Astrocyte of the spinal cord (primary cell): ENCODE measurements at regions not wholly inside any gene's neighbourhood (a gene's known extent, or its start where the extent isn't known, plus 50 kb on each side); places are given as distances from the start of the nearest gene placed in this dataset.
A peak's percentile ranks its signal among the peaks of the same experiment; 100 is the strongest.

Experiments used
- DNase-seq: peaks from one replicate; pipeline ENCODE4 v3.0.0; 2011; ENCODE audit warnings: low read depth, low spot score
- H3K4me3 ChIP-seq: 2 replicates; pipeline ENCODE4 v1.5.1; 2011; ENCODE audit warnings: low read depth, mild to moderate bottlenecking, low read length, moderate library complexity
- in situ Hi-C: cut with HindIII; loops from 2 replicates; pipeline ENCODE4 v1.10.0; 2017; ENCODE audit warnings: low sequenced_read_pairs
- TF ChIP-seq, protein P1 (sequence below): IDR thresholded peaks from 2 replicates; pipeline ENCODE4 v1.5.1; 2012; ENCODE audit warnings: low read depth, mild to moderate bottlenecking, low read length, inconsistent platforms

DNA sequence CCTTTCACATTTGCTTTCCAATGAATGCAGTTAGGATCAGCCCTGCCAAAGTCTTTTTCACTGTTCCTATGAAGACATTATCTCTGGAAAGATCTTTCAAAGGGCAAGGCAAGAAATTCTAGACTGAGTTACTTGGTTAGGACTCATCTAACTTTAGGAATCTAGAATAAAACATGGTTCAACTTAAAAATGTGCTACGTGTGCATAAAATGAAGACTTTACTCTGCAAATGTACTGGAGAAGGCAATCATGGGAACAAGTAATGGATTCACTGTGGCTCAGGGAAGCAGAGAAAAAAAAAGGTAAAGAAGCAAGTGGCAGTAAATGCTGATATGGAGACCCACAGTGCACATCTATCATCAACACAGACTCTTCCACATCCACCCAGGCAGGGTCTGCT, 297.4 kb downstream of the HNRNPD start:
- in situ Hi-C loops: no loop called here
- TF ChIP-seq, protein P1, sequence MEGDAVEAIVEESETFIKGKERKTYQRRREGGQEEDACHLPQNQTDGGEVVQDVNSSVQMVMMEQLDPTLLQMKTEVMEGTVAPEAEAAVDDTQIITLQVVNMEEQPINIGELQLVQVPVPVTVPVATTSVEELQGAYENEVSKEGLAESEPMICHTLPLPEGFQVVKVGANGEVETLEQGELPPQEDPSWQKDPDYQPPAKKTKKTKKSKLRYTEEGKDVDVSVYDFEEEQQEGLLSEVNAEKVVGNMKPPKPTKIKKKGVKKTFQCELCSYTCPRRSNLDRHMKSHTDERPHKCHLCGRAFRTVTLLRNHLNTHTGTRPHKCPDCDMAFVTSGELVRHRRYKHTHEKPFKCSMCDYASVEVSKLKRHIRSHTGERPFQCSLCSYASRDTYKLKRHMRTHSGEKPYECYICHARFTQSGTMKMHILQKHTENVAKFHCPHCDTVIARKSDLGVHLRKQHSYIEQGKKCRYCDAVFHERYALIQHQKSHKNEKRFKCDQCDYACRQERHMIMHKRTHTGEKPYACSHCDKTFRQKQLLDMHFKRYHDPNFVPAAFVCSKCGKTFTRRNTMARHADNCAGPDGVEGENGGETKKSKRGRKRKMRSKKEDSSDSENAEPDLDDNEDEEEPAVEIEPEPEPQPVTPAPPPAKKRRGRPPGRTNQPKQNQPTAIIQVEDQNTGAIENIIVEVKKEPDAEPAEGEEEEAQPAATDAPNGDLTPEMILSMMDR: no peak
- no peak overlapping the region for H3K4me3 ChIP-seq
- no peak for DNase-seq

DNA sequence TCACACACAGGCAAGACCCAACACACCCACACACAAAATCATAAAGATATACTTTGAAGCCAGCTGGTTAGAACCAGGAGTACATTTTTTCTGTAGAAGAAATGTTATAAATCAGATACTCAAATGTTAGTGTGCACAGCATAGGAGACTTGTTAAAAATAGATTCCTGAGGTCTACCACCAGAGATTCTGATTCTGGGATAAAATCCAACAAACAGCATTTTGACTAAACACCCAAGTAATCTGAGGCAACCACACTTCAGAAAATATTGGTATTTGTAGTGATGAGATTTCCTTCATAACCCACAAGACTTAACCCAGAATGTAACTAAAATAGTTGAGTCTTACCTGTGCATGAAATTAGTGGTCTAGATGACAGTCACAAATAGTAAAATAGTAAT, 301.8 kb downstream of the HNRNPD start:
- no peak overlapping the region for H3K4me3 ChIP-seq
- in situ Hi-C loops: no loop called here
- TF ChIP-seq, protein P1: no peak
- peak; percentile 1 for DNase-seq

DNA sequence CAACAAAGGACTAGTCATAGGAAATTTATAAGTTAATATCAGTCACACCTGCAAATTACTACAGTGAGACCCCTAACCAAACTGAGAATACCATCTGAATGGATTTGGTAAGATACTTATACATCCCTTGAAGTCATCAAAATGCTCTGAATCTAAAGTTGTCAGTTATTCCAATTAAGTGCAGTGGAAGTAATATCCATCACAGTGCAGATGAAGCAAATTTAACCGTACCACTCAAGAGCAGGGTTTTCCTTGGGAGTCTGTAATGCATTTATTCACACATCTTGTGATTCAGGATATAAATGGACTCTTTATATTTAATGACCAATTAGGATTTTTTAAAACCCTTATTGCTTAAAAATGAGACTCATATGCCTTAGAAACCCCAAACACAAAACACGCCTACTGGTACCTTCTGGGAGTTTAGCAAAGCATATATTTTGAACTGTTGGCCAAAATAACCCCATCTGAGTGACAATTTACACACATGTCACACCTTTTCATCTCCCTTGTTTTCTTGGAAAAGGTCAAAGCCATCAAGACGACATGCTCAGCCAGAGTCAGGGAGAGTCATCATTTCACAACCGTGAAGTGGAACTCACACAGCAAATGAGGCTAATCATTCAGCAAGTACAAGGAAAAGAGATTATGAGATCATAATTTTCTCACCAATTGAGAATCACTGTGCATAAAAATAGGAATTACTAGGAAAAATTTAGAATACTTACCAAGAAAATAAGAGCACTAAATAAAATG, 303.7 kb downstream of the HNRNPD start:
- TF ChIP-seq, protein P1: no peak
- no peak for DNase-seq
- in situ Hi-C loops: no loop called here
- H3K4me3 ChIP-seq: no peak overlapping the region

DNA sequence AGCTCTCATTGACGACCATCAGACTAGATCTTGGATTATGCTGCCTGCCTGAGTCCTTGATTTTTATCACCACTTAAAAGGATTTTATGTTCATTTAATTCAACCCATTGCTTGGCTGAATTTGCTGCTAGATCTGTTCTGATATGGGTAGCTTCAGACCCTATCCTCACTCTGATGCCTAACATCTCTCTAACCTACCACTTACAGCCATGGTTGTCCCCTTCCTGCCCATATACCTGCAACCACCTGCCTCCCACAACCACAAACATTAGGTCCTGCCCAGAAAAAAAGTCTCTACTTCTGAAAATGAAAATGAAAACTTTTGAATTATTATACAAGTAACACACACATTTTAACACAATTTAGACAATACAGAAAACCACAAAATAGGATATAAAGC, 310.8 kb downstream of the HNRNPD start:
- TF ChIP-seq, protein P1: no peak
- no peak overlapping the region for H3K4me3 ChIP-seq
- in situ Hi-C loops: no loop called here
- no peak for DNase-seq

DNA sequence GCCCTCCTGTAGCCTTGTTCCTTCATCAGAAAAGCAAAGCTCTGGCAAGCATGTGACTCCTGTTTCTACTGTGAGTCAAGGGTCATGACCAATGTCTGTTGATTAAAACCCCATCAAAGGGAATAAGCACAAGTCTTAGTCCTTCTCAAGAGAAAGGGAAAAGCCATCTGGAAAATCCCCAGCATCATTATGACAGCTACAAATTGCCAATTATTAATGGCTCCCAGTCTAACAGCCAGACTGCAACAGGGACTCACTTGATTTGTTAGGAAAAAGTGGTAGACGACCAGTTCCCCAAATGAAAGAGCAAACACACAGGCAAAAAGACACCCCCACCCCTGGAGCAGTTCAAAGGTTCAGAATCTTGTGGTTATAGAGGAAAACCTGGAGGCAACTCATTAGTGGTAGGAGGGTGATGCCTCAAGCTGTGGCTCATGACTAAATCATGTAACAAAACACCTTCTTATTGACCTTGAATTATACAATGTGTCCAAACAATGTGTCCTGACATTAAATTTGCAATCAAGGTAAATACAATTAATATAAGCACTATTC, 315.7 kb downstream of the HNRNPD start:
- in situ Hi-C loops: no loop called here
- no peak for DNase-seq
- TF ChIP-seq, protein P1: no peak

DNA sequence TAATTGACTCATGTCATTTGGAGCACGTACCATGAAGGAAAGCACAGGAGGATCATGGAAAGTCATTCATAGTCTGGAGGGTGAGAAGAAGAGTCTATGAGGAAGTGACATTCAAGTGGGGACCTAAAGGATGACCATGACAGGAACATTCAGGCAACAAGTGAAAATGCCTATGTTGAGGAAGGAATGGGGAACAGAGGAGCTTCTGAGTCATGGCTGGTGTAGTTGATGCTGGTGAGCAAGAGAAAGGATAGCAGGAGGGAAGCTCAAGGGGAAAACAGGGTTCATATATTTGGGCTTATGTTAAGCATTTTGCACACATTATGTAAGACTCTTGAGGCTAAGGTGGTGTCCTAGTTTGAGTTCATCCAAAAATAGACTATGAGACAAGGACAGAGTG, 318.6 kb downstream of the HNRNPD start:
- TF ChIP-seq, protein P1: no peak
- H3K4me3 ChIP-seq: no peak overlapping the region
- no peak for DNase-seq
- in situ Hi-C loops: no loop called here

More for the DNA sequence above, 315.7 kb downstream of the HNRNPD start:
- H3K4me3 ChIP-seq: no peak overlapping the region
